AG04449 (cell line): ENCODE measurements at regions not wholly inside any gene's neighbourhood (a gene's known extent, or its start where the extent isn't known, plus 50 kb on each side); places are given as distances from the start of the nearest gene placed in this dataset.
"Not testable (repeated sequence)": the region's sequence is repeated elsewhere in the genome, so short reads cannot be mapped to it uniquely, and the experiment has no call there.

Experiments
- CTCF ChIA-PET: fragments of 350-600 bp; formaldehyde crosslinking; extraction: SDS; loops from one replicate; lab custom pipeline; 2021; ENCODE audit warnings: antibody characterized with exemption; lab: Yijun Ruan, JAX
- POLR2A ChIA-PET: fragments of 400-600, 350-600 bp; formaldehyde crosslinking; extraction: SDS; loops from one replicate; lab custom pipeline; 2020; ENCODE audit warnings: antibody characterized with exemption, inconsistent platforms; lab: Yijun Ruan, JAX
- DNase-seq: peaks from one replicate; pipeline ENCODE4 v3.0.0-alpha.2; 2010; ENCODE audit warnings: low read depth, low spot score
- H3K4me3 ChIP-seq: 2 replicates; pipeline ENCODE4 v1.5.1; 2011; ENCODE audit warnings: low read depth, mild to moderate bottlenecking, control low read depth, low read length
- TF ChIP-seq, protein P1 (sequence below): IDR thresholded peaks from one replicate; pipeline ENCODE4 v1.5.1; 2011; ENCODE audit warnings: mild to moderate bottlenecking, moderate library complexity, low read length, control low read depth, inconsistent platforms; ENCODE audit not compliant: insufficient read depth; ENCODE audit errors: missing control alignments

DNA sequence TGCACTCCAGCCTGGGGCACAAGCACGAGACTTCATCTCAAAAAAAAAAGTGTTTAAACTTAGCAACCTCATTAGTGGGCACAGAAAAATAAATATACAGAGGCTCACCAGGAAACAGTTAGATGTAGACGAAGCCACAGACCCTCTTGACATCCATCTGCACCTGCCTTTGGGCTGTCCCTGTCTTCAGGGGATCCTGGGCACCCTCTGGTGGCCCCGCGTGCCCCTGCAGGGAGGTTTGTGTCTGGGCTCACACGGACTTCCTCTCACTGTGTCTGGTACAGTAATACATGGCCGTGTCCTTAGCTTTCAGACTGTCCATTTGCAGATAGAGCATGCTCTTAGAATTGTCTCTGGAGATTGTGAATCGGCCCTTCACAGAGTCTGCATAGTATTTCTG, 916.5 kb downstream of the TMEM121 start:
- ChIA-PET POLR2A (no interaction called here), CTCF (no interaction called here)
- no peak for DNase-seq
- TF ChIP-seq, protein P1, sequence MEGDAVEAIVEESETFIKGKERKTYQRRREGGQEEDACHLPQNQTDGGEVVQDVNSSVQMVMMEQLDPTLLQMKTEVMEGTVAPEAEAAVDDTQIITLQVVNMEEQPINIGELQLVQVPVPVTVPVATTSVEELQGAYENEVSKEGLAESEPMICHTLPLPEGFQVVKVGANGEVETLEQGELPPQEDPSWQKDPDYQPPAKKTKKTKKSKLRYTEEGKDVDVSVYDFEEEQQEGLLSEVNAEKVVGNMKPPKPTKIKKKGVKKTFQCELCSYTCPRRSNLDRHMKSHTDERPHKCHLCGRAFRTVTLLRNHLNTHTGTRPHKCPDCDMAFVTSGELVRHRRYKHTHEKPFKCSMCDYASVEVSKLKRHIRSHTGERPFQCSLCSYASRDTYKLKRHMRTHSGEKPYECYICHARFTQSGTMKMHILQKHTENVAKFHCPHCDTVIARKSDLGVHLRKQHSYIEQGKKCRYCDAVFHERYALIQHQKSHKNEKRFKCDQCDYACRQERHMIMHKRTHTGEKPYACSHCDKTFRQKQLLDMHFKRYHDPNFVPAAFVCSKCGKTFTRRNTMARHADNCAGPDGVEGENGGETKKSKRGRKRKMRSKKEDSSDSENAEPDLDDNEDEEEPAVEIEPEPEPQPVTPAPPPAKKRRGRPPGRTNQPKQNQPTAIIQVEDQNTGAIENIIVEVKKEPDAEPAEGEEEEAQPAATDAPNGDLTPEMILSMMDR = no peak
- H3K4me3 ChIP-seq = no peak overlapping the region

DNA sequence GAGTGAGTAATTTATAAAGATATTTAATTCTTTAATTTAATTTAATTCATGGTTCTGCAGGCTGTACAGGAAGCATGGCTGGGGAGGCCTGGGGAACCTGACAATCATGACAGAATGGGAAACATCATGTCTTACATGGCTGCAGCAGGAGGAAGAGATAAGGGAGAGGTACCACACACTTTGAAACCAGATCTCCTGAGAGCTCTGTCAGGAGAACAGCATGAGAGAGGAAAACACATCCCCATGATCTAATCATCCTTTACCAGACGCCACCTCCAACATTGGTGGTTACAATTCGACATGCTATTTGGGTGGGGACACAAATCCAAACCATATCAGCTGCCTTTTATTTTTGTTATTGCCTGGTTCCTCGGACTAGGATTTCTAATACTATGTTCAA, 928.6 kb downstream of the TMEM121 start:
- CTCF ChIA-PET = no interaction called here
- no peak overlapping the region for H3K4me3 ChIP-seq
- POLR2A ChIA-PET = no interaction called here
- TF ChIP-seq, protein P1 = no peak
- no peak for DNase-seq

DNA sequence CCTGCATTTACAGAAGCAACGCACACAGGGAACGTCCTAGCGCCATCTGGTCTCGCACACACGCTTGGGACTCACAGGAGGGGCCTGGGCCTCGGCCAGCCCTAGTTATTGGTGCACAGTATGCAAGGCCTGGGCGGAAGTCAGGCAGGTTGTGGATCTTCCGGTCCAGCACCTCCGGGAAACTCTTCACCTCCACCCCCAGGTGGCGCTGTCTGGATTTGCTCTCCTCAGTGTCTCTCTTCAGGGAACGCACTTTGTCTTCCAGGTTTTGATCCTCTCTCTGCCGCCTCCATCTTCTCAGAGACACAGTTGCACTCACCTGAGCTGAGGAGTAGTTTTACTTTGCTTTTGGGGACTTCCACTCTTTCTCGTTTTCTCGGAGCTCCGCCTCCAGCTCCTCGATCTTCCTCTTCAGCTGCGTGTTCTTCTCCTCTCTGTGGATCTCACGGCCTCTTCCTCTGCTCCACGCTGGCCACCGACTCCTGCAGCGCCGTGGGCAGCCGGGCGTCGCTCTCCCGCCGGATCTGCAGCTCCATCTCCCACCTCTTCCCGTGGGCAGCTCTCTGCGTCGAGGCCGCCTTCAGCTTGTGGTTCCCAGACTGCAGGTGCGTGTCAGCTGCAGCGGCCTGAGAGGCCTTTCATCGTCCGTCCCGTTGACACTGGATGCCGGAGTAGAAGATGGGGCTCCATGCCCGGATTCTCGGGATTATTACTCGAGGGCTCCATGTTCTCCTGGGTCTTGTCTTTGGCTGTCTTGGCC, 933.8 kb downstream of the TMEM121 start:
- H3K4me3 ChIP-seq = no peak overlapping the region
- POLR2A ChIA-PET = no interaction called here
- CTCF ChIA-PET = no interaction called here
- DNase-seq = no peak
- TF ChIP-seq, protein P1 = no peak

DNA sequence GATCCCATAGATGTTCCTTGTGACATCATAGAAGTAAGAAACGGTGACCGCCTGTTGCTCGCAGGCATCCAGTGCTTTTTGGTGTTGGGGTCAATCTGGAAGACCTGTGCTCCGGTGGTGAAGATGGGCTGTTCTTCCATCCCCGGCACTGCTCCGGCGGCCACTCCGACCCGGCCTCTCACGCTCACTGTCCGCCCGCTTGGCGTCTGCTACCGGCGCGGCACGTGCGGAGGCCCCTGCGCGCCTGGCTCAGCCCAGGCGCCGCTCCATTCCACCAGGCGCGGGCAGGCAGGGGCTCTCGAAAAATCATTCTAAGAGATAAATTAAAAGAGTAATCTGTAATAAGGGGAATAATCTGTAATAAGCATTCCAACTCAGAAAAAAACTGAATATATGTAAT, 934.5 kb downstream of the TMEM121 start:
- ChIA-PET POLR2A (no interaction called here), CTCF (no interaction called here)
- no peak overlapping the region for H3K4me3 ChIP-seq
- DNase-seq = no peak
- TF ChIP-seq, protein P1 = no peak

DNA sequence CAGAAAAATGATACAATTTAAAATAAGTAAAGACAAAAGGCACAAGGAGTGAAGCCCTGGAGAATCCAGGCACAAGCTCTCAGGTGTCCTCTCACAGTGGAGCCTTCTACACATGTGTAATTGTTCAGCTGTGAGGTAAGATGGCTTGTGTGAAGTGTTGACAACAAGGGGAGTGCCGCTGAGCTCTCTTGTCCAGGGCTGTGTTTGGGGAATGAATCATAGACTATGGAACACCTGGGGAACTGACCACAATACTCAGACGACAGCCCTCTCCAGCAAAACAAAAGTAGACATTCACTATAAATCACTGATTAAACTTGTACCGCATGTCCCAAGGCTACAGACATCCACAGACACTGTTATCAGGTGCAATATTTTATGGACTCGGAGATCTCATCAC, 940.1 kb downstream of the TMEM121 start:
- CTCF ChIA-PET, H3K4me3 ChIP-seq, DNase-seq, POLR2A ChIA-PET: not testable (repeated sequence)

DNA sequence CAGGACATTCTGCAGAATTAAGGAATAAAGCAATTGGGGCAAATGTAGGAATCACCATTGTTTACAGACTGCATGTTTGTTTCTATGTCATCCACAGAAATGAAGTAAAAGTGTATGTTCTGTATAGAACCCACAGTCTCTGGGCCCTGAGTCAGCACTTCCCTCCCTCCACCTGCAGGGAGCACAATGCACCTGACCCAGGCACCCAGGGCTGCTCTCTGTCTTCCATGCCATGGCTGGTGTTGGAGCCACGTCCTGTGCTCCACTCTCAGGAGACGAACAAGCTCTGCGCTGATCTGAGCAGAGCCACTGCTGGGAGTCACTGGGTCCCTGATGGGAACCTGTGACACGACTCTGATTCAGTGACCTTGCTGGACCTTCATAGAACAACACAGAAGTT, 942.5 kb downstream of the TMEM121 start:
- H3K4me3 ChIP-seq, POLR2A ChIA-PET, CTCF ChIA-PET, DNase-seq: not testable (repeated sequence)

DNA sequence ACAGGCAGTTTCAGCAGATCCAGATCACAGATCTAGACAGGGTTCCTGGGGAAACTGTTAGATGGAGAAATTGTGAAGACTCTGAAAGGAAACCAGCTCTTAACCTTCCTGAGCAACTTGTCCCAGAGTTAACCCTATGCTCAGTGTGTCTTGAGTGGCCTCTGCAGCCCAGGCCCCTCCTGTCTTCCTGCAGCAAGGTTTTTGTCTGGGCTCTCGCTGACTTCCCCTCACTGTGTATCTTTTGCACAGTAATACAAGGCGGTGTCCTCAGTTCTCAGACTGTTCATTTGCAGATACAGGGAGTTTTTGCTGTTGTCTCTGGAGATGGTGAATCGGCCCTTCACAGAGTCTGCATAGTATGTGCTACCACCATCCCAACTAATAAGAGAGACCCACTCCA, 943.6 kb downstream of the TMEM121 start:
- POLR2A ChIA-PET, DNase-seq, CTCF ChIA-PET, H3K4me3 ChIP-seq: not testable (repeated sequence)

DNA sequence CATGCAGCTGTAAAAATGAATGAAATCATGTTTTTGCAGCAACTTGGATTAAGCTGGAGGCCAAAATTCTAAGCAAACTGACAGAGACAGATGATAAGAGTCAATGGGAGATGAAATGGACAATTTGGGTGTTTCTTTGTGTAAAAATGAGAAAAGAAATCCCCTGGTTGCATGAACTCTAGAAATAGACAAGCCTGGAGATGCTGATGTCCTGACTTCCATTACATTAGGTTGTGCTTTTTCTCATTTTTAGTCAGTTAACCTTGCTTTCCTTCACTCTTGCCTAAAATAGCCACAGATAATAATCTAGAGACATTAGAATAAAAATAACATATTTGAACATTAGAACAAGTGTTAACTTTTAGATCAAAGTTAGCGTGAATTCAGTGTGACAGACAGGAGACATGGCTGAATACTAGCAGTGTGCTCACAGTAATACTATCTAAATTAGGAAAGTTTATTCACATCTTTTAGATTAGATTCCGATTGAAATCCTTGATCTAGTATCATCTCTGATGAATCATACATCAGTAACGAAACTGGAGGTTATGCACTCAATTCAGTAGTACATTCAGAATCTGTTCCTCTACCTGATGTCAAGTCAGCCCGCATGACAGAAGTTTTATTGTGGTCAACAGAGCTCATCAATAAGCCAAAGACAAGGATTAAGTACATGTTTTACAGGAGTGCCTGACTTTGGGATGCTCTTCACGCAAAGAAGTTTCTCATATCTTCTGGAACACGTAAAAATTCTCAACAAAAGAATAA, 948.1 kb downstream of the TMEM121 start:
- CTCF ChIA-PET, H3K4me3 ChIP-seq, POLR2A ChIA-PET: not testable (repeated sequence)

DNA sequence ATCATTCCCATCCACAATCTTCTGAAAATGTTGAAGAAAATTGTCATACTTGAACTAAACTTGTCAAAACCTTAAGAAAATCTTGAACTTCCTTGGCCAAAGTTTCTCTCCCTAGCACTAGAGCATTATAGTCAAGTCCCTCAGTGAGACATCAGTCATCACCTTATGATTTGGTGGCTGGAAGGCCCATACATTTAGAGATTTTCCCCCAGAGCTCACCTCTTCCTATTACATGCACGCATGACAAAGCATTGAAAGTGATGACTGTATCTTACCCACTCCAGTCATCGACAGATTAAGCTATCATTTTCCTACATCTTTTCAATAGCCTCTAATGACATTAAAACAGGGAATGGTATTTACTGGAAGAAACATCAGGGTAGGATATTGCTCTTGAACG, 948.8 kb downstream of the TMEM121 start:
- CTCF ChIA-PET, H3K4me3 ChIP-seq, POLR2A ChIA-PET, DNase-seq: not testable (repeated sequence)

More for the DNA sequence above, 948.1 kb downstream of the TMEM121 start:
- not testable (repeated sequence) for DNase-seq

DNA sequence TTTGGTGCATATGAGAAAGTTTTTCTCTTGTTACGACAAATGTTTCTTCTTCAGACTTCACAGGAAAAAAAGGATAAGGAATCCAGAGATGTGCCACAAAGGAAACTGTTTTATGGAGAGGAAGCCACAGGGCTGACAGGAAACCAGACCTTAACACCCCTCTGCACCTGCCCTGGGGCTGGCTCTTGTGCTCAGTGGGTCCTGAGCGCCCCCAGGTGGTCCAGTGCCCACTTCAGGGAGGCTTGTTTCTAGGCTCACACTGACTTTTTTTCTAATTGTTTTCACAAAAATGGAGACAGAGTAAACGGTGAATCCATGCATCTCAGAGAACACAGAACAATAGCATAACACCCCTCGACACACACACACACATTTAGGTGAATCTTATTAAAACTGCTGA, 951.2 kb downstream of the TMEM121 start:
- POLR2A ChIA-PET, H3K4me3 ChIP-seq, DNase-seq, CTCF ChIA-PET: not testable (repeated sequence)

DNA sequence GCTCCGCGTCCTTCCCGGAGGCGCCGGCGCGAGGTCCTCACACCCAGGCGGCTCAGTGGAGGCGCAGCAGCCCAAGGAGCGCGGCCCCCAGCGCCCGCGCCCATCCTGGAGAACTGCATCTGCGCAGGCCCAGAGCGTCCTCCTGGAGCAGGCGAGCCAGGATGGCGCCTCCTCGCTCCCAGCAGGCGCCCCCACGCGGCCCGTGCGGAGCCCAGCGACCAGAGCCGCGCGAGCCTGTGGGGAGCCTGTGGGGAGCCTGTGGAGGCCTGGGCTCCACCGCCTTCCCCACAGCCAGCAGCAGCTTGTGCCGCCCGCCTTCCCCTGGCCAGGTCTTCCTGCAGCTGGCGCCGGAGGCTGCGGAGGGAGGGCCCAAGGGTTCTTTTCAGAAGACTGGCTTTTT, 953.9 kb downstream of the TMEM121 start:
- CTCF ChIA-PET, POLR2A ChIA-PET, DNase-seq, H3K4me3 ChIP-seq: not testable (repeated sequence)

DNA sequence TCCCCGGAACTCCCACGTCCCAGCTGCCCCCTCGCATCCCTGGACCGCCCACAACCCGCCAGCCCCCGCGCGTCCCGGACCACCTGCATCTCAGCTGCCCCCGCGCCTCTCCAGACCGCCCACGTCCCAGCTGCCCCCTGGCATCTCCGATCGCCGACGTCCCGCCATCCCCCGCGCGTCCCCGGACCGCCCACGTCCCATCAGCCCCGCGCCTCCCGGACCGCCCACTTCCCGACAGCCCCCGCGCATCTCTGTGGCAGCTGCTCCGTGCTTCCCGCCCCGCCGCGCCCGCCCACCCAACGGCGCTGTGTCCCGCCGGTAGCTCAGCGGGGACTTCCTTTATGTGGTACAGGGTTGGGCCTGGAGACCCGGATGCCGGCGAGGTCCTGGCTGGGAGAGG, 955.8 kb downstream of the TMEM121 start:
- POLR2A ChIA-PET, CTCF ChIA-PET, DNase-seq, H3K4me3 ChIP-seq: not testable (repeated sequence)
